Natural killer cell (primary cell): ENCODE measurements at regions not wholly inside any gene's neighbourhood (a gene's known extent, or its start where the extent isn't known, plus 50 kb on each side); places are given as distances from the start of the nearest gene placed in this dataset.

Experiments used
- ATAC-seq, 3 donors: fragments of 150-1000 bp in 2 of 3; fragments of 200-7000 bp in 1 of 3; cut with Tn5 transposase; 1 replicate in 1 of 3; 2 replicates in 2 of 3; pipeline ENCODE4 v1.10.0; 2021; ENCODE audit warnings: mild to moderate bottlenecking in 2 of 3, moderate library complexity in 2 of 3
- DNase-seq, 2 donors: peaks; one replicate each; pipeline versions ENCODE4 v3.0.0 to v3.0.0-alpha.2; 2013 to 2021; ENCODE audit warnings: mixed read lengths in 1 of 2
- H3K27ac ChIP-seq: one replicate; pipeline ENCODE4 v1.5.1; 2013; ENCODE audit warnings: mild to moderate bottlenecking, low read length
- H3K27me3 ChIP-seq: one replicate; pipeline ENCODE4 v1.6.1; 2013; ENCODE audit warnings: low read length; ENCODE audit not compliant: control insufficient read depth, insufficient read depth
- H3K36me3 ChIP-seq: one replicate; pipeline ENCODE4 v1.6.1; 2013; ENCODE audit warnings: low read length; ENCODE audit not compliant: control insufficient read depth, insufficient read depth
- H3K4me1 ChIP-seq: one replicate; pipeline ENCODE4 v1.6.1; 2013; ENCODE audit warnings: low read length; ENCODE audit not compliant: control insufficient read depth, insufficient read depth
- H3K4me3 ChIP-seq: one replicate; pipeline ENCODE4 v1.5.1; 2013; ENCODE audit warnings: low read length
- H3K9me3 ChIP-seq: one replicate; pipeline ENCODE4 v1.6.1; 2013; ENCODE audit warnings: low read length; ENCODE audit not compliant: control insufficient read depth, insufficient read depth
- H3K27ac Mint-ChIP-seq, 2 donors: one replicate each; pipeline ENCODE4 v1.8.0; 2022; ENCODE audit warnings: mild to moderate bottlenecking in 2 of 2, mixed read lengths in 2 of 2, moderate library complexity in 1 of 2
- H3K27me3 Mint-ChIP-seq, 2 donors: one replicate each; pipeline ENCODE4 v1.8.0; 2022; ENCODE audit warnings: low read depth in 2 of 2, mixed read lengths in 2 of 2
- H3K36me3 Mint-ChIP-seq: one replicate; pipeline ENCODE4 v1.8.0; 2022; ENCODE audit warnings: mixed read lengths
- H3K4me1 Mint-ChIP-seq, 2 donors: one replicate each; pipeline ENCODE4 v1.8.0; 2022; ENCODE audit warnings: mixed read lengths in 2 of 2
- H3K4me3 Mint-ChIP-seq: one replicate; pipeline ENCODE4 v1.8.0; 2022; ENCODE audit warnings: mild to moderate bottlenecking, moderate library complexity, mixed read lengths
- H3K9me3 Mint-ChIP-seq, 2 donors: one replicate each; pipeline ENCODE4 v1.8.0; 2022; ENCODE audit warnings: mixed read lengths in 2 of 2
- WGBS: methylation state at CpG from one replicate; pipeline ENCODE4 v1.1.7; 2013; ENCODE audit warnings: missing lambda C conversion rate; ENCODE audit not compliant: insufficient coverage; 5-methylcytosine and 5-hydroxymethylcytosine counted together
- intact Hi-C: fragments of 100-400 bp; cut with micrococcal nuclease; formaldehyde crosslinking; loops from one replicate; pipeline ENCODE4 v1.14.2; 2022
- TF ChIP-seq, protein P1 (sequence below): fragments of 200-600 bp; IDR thresholded peaks from one replicate; pipeline ENCODE4 v1.8.0; 2022; ENCODE audit warnings: antibody characterized with exemption

GRCh38 chr1:65679773-65680172 lies 112.9 kb upstream of the PDE4B start:
- Mint-ChIP-seq H3K36me3 (no peaks in the 10 kb centered on the region), H3K9me3 (no peaks in the 10 kb centered on the region), H3K27me3 (peaks cover under 1 to 17% of the 10 kb centered on the region in 2 donors), H3K4me3 (no peak overlapping the region), H3K27ac (no peak overlapping the region), H3K4me1 (no peaks in the 10 kb centered on the region)
- intact Hi-C loops, result no loop called here
- no peaks in the 10 kb centered on the region for H3K36me3 ChIP-seq
- H3K4me1 ChIP-seq, result no peaks in the 10 kb centered on the region
- H3K9me3 ChIP-seq, result no peaks in the 10 kb centered on the region
- DNase-seq (no peak), ATAC-seq (no peak)
- H3K4me3 ChIP-seq, result no peak overlapping the region
- H3K27ac ChIP-seq, result no peak overlapping the region
- H3K27me3 ChIP-seq, result no peaks in the 10 kb centered on the region
- TF ChIP-seq, protein P1, sequence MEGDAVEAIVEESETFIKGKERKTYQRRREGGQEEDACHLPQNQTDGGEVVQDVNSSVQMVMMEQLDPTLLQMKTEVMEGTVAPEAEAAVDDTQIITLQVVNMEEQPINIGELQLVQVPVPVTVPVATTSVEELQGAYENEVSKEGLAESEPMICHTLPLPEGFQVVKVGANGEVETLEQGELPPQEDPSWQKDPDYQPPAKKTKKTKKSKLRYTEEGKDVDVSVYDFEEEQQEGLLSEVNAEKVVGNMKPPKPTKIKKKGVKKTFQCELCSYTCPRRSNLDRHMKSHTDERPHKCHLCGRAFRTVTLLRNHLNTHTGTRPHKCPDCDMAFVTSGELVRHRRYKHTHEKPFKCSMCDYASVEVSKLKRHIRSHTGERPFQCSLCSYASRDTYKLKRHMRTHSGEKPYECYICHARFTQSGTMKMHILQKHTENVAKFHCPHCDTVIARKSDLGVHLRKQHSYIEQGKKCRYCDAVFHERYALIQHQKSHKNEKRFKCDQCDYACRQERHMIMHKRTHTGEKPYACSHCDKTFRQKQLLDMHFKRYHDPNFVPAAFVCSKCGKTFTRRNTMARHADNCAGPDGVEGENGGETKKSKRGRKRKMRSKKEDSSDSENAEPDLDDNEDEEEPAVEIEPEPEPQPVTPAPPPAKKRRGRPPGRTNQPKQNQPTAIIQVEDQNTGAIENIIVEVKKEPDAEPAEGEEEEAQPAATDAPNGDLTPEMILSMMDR, result no peak
- 91% methylated on average over 2 of the region's 4 CpGs for WGBS

DNA sequence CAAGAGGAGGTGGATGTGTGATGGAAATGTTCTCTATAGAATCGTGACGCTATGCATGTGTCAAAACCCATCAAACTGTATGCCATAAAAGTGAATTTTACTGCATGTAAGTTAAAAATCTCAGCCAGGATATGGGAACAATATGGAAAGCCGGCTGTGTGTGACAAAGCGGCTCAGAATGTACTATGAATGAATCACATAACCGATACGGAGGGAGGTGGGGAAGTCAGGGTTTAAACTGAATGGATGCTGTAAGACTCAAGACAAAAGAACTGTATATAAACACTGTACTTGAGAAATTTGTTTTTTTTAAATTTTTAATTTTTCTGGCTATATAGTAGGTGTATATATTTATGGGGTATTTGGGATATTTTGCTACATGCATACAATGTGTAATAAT lies 111.6 kb upstream of the PDE4B start:
- Histone ChIP-seq H3K4me3 (no peak overlapping the region), H3K9me3 (no peaks in the 10 kb centered on the region), H3K27ac (no peak overlapping the region), H3K4me1 (no peaks in the 10 kb centered on the region), H3K36me3 (no peaks in the 10 kb centered on the region), H3K27me3 (no peaks in the 10 kb centered on the region)
- no peak overlapping the region for H3K4me3 Mint-ChIP-seq
- no peak overlapping the region for H3K27ac Mint-ChIP-seq
- no peak for DNase-seq
- intact Hi-C loops, result no loop called here
- 94% methylated on average over 6 of the region's 6 CpGs for WGBS
- H3K27me3 Mint-ChIP-seq, result peaks cover 4 to 17% of the 10 kb centered on the region in 2 donors
- ATAC-seq, result no peak
- no peaks in the 10 kb centered on the region for H3K4me1 Mint-ChIP-seq
- H3K36me3 Mint-ChIP-seq, result no peaks in the 10 kb centered on the region
- TF ChIP-seq, protein P1, result no peak
- no peaks in the 10 kb centered on the region for H3K9me3 Mint-ChIP-seq

DNA sequence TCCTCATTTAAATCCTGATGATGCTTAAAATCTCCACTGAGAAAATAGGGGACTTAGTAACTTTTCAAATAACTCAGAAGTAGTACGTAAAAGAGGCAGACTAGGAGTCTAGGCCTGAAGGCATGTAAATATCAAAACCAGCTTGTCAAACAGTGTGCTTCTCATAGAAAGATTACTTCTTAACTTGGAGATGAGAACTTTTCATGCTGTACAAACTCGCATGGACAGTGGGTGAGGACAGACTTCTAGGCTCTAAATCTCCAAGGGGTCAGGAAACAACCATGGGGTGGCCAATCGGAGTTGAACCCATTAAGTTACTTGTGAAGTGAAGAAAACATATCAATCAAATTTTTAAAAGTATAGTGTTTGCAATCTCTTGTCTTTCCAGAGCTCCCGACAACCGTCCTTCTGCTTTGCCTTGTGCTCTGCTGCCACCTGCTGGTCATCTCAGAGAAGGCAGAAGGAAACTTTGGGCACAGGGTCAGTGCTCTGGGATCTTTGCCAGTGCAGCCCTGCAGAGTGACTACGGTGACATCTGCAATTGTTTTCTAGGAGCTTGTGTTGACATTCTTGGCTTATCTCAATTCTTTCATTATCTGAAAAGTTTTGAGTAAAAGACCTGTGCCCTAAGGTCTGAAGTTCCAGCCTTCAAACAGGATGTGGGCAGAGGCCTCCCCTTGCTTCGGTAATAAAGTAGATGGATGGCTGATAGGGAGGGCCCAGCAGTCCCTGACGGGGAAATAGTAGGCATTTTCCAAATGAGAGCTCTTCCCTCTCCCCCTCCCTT lies 105.1 kb upstream of the PDE4B start:
- DNase-seq, result peak; percentile 63 to 85
- Histone ChIP-seq H3K27me3 (no peaks in the 10 kb centered on the region), H3K27ac (no peak overlapping the region), H3K9me3 (no peaks in the 10 kb centered on the region), H3K4me1 (peaks cover 4% of the 10 kb centered on the region), H3K36me3 (no peaks in the 10 kb centered on the region), H3K4me3 (no peak overlapping the region)
- Mint-ChIP-seq H3K4me3 (no peak overlapping the region), H3K36me3 (no peaks in the 10 kb centered on the region), H3K27me3 (peaks cover 11 to 12% of the 10 kb centered on the region in 2 donors), H3K9me3 (no peaks in the 10 kb centered on the region), H3K27ac (no peak overlapping the region), H3K4me1 (no peaks in the 10 kb centered on the region)
- intact Hi-C loops, result loop anchor here (1.0 to 5.0 kb wide), 3 partner anchors 256 to 1420 kb away; no protein-coding TSS in a partner anchor
- TF ChIP-seq, protein P1, result peak; percentile 86
- WGBS, result 19% methylated on average over 8 of the region's 8 CpGs
- peak; percentile 73 to 93 (median 84) for ATAC-seq

DNA sequence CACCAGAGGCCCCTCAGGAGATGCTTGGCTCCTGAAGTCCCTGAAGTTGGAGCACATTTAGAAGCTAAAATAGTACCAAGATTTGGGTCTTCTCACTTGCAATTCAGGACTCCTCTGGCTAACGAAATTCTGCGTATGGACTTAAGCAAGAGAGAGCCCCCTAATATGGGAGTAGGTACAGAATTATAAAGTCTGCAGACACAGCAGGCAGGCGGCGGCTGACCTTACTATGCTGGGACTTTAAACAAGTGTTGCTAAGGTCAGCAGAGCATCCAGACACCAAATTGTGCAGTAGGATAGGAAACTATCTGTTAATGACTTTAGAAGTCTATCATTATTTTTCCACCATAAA lies 104.5 kb upstream of the PDE4B start:
- WGBS, result 72% methylated on average over 4 of the region's 4 CpGs
- TF ChIP-seq, protein P1, result no peak
- H3K4me3 ChIP-seq, result no peak overlapping the region
- Mint-ChIP-seq H3K4me3 (no peak overlapping the region), H3K9me3 (no peaks in the 10 kb centered on the region), H3K36me3 (no peaks in the 10 kb centered on the region), H3K27me3 (peaks cover 11 to 12% of the 10 kb centered on the region in 2 donors), H3K4me1 (no peaks in the 10 kb centered on the region), H3K27ac (no peak overlapping the region)
- no peaks in the 10 kb centered on the region for H3K36me3 ChIP-seq
- DNase-seq (no peak), ATAC-seq (no peak)
- H3K27ac ChIP-seq, result no peak overlapping the region
- H3K27me3 ChIP-seq, result no peaks in the 10 kb centered on the region
- peaks cover 4% of the 10 kb centered on the region for H3K4me1 ChIP-seq
- intact Hi-C loops, result loop anchor here (5.0 kb wide), 1 partner anchor 1421 kb away; no protein-coding TSS in a partner anchor
- H3K9me3 ChIP-seq, result no peaks in the 10 kb centered on the region
